HG02884 (cell line): ENCODE measurements at regions not wholly inside any gene's neighbourhood (a gene's known extent, or its start where the extent isn't known, plus 50 kb on each side); places are given as distances from the start of the nearest gene placed in this dataset.

Experiments used
- ATAC-seq: cut with Tn5 transposase; IDR thresholded peaks from one replicate; pipeline ENCODE4 v1.9.1; 2021; ENCODE audit warnings: mild to moderate bottlenecking, moderate library complexity; ENCODE audit not compliant: unreplicated experiment

DNA sequence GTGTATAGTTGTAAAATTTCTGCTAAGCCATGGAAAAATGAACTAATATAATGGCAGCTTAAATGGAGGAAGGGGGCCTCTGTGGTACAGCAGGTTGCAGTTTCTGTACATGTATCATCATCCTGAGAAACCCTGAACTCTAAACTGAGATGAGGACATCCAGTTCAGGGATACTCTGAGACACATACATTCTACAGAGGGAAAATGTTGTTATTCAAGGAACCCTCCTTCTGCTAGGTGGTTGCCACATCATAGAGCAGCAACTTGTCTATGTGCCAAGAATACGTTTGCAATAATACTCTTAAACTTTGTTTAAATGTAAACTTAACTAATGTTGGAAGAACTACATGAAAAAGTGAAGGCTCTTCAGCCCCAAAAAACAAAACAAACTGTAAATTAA is 1310.8 kb upstream of the WWC1 start:
- no peak for ATAC-seq

DNA sequence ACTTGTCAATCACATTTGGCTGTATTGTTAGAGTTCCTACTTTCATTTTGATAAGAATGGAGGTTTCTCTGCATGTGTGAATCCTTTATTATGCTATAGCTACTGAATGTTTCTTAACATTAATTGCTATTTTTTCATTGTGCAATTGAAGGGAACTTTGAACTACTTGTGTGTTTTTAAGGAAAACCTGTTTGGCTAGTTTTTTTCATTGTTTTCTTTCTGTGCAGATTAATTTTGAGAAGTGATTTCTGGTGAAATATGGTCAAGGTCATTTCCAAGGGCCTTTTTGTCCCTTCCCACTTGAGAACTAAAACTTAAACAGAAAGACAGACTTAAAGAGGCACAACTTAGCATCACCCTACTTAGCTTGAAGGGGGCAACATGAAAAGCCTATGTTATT is 1309.2 kb upstream of the WWC1 start:
- no peak for ATAC-seq

GRCh38 chr5:166991601-166992000 is 1299.8 kb upstream of the WWC1 start:
- no peak for ATAC-seq

DNA sequence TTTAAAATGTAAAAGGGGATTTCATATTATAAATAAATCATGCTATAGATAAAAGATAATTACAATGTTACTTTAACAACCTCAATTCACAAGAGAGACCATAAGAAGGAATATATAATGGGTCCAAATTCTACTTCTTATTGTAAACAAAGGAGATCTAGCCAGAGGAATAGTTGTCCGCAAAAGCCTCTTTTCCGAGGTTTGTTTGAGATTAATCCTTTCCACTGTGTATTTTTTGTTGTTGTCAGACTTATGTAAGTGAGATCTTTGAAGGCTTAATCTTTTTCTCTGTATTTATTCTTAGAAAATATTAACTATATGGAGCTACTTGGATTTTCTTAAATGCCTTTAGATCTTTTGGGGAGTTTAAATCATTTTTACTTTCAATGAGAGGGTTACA is 1299.3 kb upstream of the WWC1 start:
- no peak for ATAC-seq

GRCh38 chr5:166992874-166993722 is 1298.3 kb upstream of the WWC1 start:
- no peak for ATAC-seq

GRCh38 chr5:166994226-166994625 is 1297.2 kb upstream of the WWC1 start:
- ATAC-seq, result no peak

- no peak for ATAC-seq
Measured at GRCh38 chr5:167001246-167001645, 1290.2 kb upstream of the WWC1 start.

GRCh38 chr5:167008705-167009104 is 1282.7 kb upstream of the WWC1 start:
- ATAC-seq, result no peak

GRCh38 chr5:167011196-167011595 is 1280.2 kb upstream of the WWC1 start:
- no peak for ATAC-seq

DNA sequence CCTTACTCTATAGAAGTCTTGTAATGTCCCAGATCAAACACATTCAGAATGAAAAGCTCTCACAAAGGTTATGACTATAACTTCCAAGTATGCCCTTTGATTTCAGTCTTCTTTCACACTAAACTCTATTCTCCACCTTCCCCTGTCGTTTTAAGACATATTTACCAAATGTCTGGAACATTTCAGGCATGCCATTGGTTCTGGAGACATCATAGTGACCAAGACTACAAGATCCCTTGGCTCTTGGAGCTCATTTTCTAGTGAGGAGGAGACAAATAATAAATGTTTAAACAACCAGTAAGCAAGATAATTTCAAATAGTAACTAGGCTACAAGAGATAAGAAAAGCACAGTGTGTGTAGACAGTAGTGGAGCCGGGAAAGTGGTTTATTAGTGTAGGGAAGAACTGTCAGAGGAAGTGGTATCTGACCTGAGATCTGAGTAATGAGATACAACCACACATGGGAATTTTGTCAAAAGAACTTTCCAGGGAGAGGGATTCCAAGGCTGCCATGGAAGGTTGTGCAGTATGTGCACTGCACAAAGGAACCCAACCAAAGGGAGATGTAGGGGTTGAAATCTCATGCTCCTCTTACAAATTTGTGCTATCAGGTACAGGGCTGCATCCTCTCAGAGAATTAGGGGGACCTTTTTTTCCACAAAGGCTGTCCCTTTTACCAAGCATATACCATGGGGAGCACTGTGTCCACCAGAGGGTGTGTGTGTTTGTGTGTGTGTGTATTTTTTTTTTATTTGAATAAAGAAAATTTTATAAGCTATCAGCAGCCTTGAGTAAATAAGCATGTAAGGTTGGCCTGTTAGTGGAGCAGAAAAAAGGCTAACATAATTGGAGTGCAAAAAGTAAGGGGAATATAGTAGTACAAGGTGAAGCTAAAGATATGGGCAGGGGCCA is 1279.1 kb upstream of the WWC1 start:
- no peak for ATAC-seq

DNA sequence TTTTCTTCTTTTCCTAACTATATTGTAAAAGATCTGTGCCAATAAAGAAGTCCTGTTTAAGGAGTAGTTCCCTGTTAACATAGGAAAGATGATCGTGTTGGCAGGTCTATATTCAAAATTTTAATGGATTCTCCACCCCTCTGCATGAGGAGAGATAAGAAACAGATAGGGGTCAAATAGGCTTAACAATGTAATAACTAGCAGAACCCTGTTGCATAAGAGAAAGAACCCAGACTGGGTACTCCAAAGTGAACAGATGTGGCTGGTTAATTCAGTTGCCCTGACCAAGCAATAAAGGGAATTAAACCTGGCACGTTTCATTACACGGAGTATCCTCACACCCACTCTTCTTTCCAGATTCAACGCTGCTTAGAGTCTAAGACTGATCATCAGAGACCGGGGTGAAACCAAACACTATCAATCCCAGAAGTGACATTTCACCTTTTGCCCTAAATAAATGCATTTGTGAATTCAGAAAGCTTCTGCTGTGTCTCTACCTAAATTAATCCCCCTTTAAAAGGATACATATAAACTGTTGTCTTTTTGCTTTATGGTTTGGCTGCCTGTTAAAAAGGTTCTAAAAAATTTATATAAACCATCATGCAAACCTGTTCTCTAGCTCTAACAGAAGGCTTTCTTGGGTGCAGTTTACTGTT is 1276.9 kb upstream of the WWC1 start:
- no peak for ATAC-seq

DNA sequence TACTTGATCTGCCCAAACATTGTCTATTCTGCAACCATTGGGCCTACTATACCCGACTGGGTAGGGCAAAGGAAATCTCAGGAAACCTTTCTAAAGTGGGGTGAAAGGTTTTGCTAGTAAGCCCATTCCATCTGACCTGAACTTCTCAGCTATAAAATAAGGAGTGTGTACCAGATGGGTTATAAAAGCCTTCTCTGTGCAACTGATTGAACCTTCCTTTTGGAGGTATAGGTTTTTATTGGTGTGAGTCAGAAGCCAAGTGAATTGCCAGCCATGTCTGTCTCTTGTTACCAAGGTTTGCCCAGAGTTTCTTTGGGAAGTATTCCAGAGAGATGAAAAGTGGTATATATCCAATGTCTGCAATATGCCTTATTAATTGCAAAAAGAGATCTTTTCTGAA is 1271.0 kb upstream of the WWC1 start:
- no peak for ATAC-seq

GRCh38 chr5:167029488-167029887 is 1262.0 kb upstream of the WWC1 start:
- no peak for ATAC-seq

GRCh38 chr5:167030500-167031120 is 1260.8 kb upstream of the WWC1 start:
- ATAC-seq, result no peak

DNA sequence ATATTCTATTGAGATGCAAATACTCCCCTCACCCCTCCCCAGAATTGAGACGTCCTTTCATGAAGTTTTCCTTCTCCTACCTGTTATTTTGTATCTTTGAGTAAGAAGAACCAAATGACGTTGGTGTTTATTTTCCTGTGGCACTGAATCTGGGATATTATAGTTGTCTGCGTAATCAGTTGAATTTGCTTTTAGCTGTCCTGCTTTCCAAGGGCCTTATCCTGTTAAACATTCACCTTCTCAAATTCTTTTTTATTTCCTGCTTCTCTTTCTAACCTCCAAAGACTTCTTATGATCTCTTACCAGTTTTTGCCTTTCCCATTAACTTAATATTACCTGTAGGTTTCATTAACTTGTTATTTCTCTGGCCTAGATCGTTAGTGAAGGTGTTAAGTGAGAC is 1254.9 kb upstream of the WWC1 start:
- no peak for ATAC-seq

DNA sequence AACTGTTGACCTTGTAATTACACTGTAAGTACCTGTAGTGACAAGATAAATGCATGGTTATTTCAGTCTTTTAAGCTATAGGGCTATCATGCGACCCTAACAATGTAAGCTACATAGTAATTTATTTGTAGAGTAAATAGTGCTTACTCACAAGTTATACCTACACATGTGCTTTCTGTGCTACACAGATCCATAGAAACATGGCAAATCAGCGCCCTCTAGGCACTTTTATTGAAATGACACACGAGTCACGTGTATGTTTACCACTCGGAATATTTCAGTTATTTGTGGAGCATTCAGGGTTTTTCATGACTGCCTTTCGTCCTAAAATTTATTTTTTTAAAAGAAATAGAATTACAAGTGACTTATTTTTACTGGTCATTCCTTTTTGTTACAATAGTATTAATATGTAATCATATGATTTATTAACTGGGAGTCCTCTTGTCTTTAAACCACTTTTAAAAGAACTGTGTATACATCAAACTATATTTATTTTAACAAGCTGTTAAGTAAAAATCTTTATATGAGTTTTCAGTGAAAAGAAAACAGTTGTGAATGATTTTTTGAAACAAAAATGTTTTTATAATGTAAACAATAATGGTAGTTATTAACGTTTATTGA is 1242.3 kb upstream of the WWC1 start:
- ATAC-seq, result peak; percentile 76

GRCh38 chr5:167049771-167050567 is 1241.5 kb upstream of the WWC1 start:
- ATAC-seq, result no peak

GRCh38 chr5:167050568-167051401 is 1240.7 kb upstream of the WWC1 start:
- no peak for ATAC-seq

GRCh38 chr5:167051402-167051768 is 1240.1 kb upstream of the WWC1 start:
- no peak for ATAC-seq
